HPDE6-E6E7 (cell line): ENCODE measurements at regions not wholly inside any gene's neighbourhood (a gene's known extent, or its start where the extent isn't known, plus 50 kb on each side); places are given as distances from the start of the nearest gene placed in this dataset.
"Not testable (repeated sequence)": the region's sequence is repeated elsewhere in the genome, so short reads cannot be mapped to it uniquely, and the experiment has no call there.

Source experiments
- DNase-seq: peaks from one replicate; pipeline ENCODE4 v3.0.0; 2011; ENCODE audit warnings: missing footprints; ENCODE audit errors: extremely low spot score

- DNase-seq: no peak
Observed at GRCh38 chr15:31217566-31218270, 108.9 kb upstream of the KLF13 start.

DNA sequence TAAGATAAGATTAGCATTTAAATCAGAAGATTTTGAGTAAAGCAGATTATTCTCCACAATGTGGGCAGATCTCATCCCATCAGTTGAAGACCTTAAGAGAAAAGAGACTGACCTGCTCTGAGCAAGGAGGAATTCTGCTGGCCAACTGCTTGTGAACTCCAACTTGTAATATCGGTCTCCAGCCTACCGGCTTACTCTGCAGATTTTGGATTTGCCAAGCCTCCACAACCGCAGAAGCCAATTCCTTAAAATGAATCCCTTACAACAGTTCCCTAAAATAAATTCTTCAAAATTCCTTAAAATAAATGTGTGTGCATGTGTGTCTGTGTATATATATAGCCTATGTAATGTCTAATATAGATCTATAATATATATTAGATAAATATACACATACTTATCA lies 107.4 kb upstream of the KLF13 start:
- DNase-seq: no peak

DNA sequence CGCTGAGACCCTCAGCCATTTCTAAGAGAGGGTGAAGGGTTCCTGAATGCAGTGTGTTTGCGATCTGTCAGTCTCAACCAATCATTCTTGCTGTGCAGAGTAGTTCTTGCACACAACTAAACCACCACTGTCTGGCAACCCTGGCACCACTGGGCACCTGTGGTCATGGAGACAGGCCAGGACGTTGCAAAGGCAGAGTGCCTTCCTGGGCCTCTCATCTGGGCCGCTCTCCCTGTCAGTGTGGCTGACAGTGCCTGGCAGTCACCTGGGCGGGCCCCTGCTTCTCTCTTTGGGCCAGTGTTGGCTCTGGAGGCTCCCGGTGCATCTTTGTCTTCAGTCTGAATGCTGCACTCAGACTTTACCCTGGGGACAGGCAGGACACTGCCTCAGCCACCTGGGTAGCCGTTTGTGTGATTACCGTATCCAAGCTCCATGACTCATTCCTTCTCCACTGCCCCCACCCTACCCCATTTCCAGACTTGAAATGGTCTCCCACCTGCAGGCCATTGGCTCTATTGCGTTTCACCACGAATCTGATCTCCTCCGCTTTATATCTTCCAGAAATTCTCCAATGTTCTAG lies 104.6 kb upstream of the KLF13 start:
- no peak for DNase-seq

- no peak for DNase-seq
Observed at GRCh38 chr15:31222773-31223341, 103.8 kb upstream of the KLF13 start.

DNA sequence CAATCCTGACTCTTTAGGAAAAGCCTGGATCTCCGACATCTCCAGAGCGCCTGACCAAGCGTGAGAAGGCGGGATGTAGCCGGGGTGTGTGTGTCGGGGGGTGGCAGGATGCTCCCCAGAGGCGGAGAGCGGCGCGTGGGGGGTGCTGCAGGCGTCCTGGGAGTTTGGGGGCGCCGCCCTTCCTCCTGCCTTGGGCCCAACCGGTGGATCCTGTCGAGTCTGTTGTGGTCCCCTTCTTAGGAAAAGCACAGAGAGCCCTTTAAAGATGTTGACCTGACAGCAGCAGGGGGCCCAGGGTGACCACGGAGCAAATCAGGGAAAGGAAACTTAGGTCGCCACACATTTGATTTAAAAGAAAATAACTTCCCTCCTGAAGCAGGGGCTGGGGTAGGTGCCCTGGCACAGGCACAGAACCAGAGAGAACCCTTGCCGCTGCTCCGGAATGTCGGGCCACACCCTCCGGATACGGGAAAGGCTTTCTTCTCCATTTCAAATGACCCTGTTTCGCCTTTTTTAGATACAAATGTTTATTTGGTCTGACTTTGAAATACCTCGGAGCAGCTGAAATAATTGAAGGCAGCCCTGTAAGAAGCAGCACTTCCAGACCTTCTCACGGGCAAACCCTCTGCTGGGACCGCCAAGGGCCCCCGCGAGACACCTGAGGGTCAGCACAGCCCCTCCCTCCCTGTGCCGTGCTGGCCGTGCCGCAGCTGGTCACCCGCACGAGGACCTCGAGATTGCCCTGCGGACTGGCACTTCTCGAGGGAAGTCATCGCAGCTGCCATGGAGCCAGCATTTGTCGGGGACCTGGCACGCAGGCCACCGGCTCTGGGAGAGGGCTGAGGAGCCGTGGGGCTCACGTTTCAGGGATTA lies 102.9 kb upstream of the KLF13 start:
- DNase-seq: no peak

DNA sequence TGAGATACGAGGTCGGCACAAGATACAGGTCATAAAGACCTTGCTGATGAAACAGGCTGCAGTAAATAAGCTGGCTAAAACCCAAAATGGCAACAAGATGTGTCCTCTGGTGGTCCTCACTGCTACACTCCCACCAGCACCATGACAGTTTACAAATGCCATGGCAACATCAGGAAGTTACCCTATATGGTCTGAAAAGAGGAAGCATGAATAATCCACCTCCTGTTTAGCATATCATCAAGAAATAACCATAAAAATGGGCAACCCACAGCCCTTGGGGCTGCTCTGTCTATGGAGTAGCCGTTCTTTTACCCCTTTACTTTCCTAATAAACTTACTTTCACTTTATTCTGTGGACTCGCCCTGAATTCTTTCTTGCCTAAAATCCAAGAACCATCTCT lies 102.0 kb upstream of the KLF13 start:
- not testable (repeated sequence) for DNase-seq

GRCh38 chr15:31225356-31225955 lies 101.2 kb upstream of the KLF13 start:
- DNase-seq: no peak

DNA sequence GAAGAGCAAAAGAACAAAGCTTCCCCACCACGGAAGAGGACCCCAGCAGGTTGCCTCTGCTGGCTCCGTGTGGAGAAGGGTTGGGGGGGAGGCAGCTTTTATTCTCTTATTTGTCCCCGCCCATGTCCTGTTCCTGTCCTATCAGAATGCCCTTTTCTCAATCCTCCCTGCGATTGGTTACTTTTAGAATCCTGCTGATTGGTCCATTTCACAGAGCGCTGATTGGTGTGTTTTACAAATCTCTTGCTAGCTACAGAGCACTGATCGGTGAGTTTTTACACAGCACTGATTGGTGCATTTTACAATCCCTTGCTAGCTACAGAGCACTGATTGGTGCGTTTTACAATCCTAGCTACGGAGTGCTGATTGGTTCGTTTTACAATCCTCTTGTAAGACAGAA lies 100.6 kb upstream of the KLF13 start:
- DNase-seq: no peak

DNA sequence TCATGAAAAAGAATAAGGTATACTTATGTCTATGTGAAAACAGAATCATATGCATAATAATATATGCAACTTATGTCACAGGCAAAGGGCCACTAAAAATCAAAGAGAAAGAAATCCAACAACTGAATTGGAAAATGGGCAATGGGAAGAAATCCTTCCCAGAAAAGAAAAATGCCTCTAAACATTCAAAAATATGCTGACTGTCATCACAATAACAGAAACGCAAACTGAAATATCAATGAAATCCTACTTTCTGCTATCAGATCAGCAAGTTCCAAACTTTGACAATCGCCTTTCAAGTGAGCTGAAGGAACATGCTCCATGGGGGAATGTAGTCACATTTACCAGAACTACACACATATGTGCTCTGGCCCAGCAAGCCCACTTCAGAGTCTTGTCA lies 99.4 kb upstream of the KLF13 start:
- no peak for DNase-seq

DNA sequence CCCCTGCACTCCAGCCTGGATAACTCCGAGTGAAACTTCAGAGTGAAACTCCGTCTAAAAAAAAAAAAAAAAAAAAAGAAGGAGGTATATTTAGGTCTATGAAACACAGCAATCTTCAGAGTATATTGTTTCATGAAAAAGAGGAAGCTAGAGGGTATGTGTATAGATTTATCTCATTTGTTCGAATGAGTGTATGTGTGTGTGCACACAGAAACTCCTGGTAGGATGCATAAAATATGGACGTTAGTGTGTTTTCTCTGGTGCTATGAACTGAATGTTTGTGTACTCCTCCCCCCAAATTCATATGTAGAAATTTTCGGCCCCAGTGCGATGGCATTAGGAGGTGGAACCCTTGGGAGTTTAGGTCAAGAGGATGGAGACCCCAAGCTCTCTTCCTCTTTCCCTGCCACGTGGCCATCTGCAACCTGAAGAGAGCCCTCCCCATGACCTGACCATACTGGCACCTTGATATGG lies 98.6 kb upstream of the KLF13 start:
- no peak for DNase-seq

- DNase-seq: no peak
Observed at GRCh38 chr15:31228980-31229826, 97.4 kb upstream of the KLF13 start.

- no peak for DNase-seq
Observed at GRCh38 chr15:31230630-31231485, 95.8 kb upstream of the KLF13 start.

- DNase-seq: no peak
Observed at GRCh38 chr15:31234815-31235214, 91.8 kb upstream of the KLF13 start.

- DNase-seq: no peak
Observed at GRCh38 chr15:31235311-31236183, 91.1 kb upstream of the KLF13 start.

DNA sequence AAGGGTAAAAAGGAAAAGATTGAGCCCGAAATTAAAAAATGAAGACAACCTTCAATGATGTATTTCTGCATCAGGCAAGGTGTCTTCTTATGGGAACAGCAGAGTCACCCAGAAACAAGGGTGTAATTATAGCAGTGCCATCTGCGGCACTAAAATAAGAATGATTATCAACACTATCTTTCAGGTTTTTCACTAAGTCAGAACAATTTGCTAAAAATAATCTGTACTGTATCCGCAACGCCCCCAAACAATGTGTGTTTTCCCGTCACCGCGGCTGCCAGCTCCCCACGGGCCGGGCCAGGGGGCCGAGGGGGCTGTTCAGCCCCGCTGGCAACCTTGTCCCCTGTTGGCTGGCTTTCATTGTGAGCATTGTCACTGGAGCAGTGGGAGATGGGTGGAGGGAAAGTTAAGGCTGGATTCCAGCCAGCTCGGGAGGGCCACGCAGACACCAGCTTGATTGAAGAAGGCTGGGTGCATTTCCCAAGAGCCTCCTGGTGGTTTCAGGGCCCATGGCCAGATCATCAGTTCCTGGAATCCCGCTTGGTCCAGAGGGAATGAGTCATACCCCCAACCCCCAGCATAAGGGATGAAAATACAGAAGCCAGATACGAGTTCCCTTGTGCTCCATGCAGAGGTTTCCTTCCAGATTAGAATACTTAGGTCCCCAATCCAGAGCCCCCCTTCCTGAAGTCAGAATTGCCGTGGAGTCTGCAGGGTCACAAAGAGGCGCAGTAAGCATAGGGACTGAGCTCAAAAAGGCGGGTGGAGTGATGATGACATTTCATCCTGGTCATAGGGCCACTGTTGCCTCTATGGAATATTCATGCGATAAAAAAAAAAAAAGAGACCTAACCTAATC lies 90.2 kb upstream of the KLF13 start:
- DNase-seq: peak; percentile 50

DNA sequence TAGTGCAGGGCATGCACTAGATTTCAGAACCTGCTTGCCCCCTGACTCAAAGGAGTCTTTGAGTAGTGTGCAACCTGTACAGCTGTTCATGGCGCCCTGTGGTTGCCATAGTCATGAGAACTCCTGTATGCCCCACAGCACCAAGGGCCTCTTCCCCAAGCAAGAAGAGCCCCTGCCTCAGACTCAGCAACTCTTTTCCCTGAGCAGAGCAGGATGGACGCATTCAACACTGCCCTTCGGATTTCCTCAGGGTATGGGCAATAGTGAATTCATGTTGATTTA lies 89.7 kb upstream of the KLF13 start:
- DNase-seq: no peak

- DNase-seq: no peak
Observed at GRCh38 chr15:31238906-31239305, 87.7 kb upstream of the KLF13 start.

DNA sequence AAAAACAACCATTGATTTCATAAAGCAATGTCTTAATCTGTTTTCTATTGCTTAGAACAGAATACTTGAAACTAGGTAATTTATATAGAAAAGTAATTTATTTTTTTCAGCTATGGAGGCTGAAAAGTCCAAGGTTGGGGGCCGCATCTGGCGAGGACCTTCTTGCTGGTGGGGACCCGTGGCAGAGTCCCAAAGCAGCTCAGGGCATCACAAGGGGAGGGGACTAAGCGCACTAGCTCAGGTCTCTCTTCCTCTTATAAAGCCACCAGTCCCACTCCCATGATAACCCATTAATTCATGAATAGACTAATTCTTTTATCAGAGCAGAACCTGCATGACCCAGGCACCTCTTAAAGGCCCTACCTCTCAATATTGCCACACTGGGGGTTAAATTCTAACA lies 87.2 kb upstream of the KLF13 start:
- DNase-seq: no peak
